Mammary epithelial cell (primary cell): ENCODE measurements at regions not wholly inside any gene's neighbourhood (a gene's known extent, or its start where the extent isn't known, plus 50 kb on each side); places are given as distances from the start of the nearest gene placed in this dataset.

Experiments
- EZH2 ChIP-seq: IDR thresholded peaks from 2 replicates; pipeline ENCODE4 v1.6.1; 2012; ENCODE audit warnings: low read length, inconsistent platforms, borderline replicate concordance
- TF ChIP-seq, protein P1 (sequence below), 2 donors: IDR thresholded peaks in 1 of 2; conservative IDR thresholded peaks in 1 of 2; 2 replicates each; pipeline ENCODE4 v1.5.1; 2011 to 2012; ENCODE audit warnings: inconsistent platforms in 2 of 2, low read length in 2 of 2, mild to moderate bottlenecking in 2 of 2, control low read depth in 1 of 2, low read depth in 1 of 2; ENCODE audit not compliant: insufficient read depth in 1 of 2; ENCODE audit errors: extremely low read depth in 1 of 2

GRCh38 chr21:26783466-26784195 lies 61.6 kb downstream of the ADAMTS1 start:
- TF ChIP-seq EZH2 = no peak
- TF ChIP-seq, protein P1, sequence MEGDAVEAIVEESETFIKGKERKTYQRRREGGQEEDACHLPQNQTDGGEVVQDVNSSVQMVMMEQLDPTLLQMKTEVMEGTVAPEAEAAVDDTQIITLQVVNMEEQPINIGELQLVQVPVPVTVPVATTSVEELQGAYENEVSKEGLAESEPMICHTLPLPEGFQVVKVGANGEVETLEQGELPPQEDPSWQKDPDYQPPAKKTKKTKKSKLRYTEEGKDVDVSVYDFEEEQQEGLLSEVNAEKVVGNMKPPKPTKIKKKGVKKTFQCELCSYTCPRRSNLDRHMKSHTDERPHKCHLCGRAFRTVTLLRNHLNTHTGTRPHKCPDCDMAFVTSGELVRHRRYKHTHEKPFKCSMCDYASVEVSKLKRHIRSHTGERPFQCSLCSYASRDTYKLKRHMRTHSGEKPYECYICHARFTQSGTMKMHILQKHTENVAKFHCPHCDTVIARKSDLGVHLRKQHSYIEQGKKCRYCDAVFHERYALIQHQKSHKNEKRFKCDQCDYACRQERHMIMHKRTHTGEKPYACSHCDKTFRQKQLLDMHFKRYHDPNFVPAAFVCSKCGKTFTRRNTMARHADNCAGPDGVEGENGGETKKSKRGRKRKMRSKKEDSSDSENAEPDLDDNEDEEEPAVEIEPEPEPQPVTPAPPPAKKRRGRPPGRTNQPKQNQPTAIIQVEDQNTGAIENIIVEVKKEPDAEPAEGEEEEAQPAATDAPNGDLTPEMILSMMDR (conservative IDR thresholded peaks at IDR 0.05 in 1 of 2, IDR thresholded peaks at IDR 0.05 in 1 of 2; ENCODE audit: extremely low read depth in 1 of 2, insufficient read depth in 1 of 2, low read depth in 1 of 2, low read length in 2 of 2) = no peak
